DOHH2 (cell line): ENCODE measurements at regions not wholly inside any gene's neighbourhood (a gene's known extent, or its start where the extent isn't known, plus 50 kb on each side); places are given as distances from the start of the nearest gene placed in this dataset.

Experiments used
- CTCF ChIP-seq: fragments of 200-600 bp; sonication (generic); IDR thresholded peaks from one replicate; pipeline ENCODE4 v1.5.1; 2014; ENCODE audit warnings: antibody characterized with exemption, mild to moderate bottlenecking, low read depth, low read length; ENCODE audit not compliant: poor library complexity, severe bottlenecking
- EZH2phosphoT487 ChIP-seq: fragments of 200-600 bp; sonication (generic); IDR thresholded peaks from 2 replicates; pipeline ENCODE4 v1.6.1; 2017; ENCODE audit warnings: borderline replicate concordance, mild to moderate bottlenecking, antibody characterized with exemption, low read length, moderate library complexity, mixed read lengths

DNA sequence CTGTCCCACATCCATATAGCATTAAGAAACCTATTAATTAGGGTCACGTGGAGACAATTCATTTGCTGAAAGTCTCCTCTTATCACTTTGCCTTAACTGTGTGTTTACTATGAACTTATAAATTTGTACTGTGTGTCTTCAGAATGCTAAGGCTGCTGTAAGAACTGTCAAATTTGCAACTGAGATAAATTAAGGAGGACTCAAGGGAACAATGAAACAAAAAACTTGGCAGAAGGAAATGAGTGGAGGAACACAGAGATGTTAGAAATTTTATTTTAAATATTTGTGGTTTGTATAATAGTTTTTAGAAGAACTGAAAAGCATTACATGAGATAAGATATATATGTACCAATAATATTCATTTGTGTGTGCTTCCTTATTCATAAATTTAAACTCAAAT, 1005.3 kb upstream of the SORCS1 start:
- TF ChIP-seq CTCF (no peak), EZH2phosphoT487 (no peak)
